AG09309 (cell line): ENCODE measurements at regions not wholly inside any gene's neighbourhood (a gene's known extent, or its start where the extent isn't known, plus 50 kb on each side); places are given as distances from the start of the nearest gene placed in this dataset.

Experiments
- DNase-seq: peaks from one replicate; pipeline ENCODE4 v3.0.0-alpha.2; 2010; ENCODE audit warnings: low read depth
- H3K4me3 ChIP-seq: 2 replicates; pipeline ENCODE4 v1.5.1; 2011; ENCODE audit warnings: mild to moderate bottlenecking, low read depth, low read length, moderate library complexity; ENCODE audit not compliant: control insufficient read depth
- TF ChIP-seq, protein P1 (sequence below): IDR thresholded peaks from 2 replicates; pipeline ENCODE4 v1.5.1; 2011; ENCODE audit warnings: mild to moderate bottlenecking, low read depth, low read length, inconsistent platforms; ENCODE audit not compliant: insufficient read depth, control insufficient read depth; ENCODE audit errors: missing control alignments

DNA sequence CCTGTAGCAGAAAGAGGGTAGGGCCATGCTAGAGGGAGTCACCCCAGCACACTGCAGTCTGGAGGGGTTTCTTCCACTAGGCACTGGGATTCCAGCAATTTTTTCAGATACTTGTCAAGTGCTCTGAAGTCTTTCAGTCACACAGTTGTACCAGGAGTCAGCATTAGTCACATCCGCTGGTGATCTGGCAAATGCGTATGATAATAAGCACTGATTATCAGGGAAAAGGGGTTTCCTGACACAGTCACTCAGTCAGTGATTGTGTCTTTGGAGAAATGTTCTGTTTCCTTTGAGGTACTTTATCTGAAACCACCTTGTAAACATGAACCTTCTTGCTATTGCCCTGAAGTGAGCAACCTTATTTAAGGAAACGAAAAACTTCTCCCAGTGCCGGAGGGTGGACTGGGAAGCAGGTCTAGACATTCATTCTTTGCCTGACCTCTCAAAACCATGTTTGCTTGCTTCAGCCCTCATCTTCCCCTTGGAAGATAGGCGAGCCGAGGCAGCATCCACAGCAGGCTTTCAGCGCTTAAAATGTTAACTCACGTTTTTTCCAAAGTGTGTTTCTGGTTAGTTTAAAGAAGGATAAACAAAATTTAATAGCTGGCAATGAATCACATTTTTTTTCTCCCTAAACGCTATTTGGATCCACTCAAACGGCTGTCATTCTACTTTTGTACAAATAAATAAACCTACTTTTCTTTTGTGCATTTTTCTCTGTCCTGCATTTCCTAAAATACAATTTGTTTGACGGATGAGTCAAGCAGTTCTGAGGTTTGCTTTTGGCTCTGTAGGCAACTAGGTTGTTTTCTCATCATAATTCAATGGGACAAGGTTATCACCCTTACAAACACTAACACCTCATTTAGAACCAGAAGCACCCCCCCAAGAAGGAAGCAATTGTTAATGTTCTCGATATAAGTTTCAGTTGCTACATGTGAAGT lies 77.7 kb downstream of the FOXD1 start:
- DNase-seq = no peak
- TF ChIP-seq, protein P1, sequence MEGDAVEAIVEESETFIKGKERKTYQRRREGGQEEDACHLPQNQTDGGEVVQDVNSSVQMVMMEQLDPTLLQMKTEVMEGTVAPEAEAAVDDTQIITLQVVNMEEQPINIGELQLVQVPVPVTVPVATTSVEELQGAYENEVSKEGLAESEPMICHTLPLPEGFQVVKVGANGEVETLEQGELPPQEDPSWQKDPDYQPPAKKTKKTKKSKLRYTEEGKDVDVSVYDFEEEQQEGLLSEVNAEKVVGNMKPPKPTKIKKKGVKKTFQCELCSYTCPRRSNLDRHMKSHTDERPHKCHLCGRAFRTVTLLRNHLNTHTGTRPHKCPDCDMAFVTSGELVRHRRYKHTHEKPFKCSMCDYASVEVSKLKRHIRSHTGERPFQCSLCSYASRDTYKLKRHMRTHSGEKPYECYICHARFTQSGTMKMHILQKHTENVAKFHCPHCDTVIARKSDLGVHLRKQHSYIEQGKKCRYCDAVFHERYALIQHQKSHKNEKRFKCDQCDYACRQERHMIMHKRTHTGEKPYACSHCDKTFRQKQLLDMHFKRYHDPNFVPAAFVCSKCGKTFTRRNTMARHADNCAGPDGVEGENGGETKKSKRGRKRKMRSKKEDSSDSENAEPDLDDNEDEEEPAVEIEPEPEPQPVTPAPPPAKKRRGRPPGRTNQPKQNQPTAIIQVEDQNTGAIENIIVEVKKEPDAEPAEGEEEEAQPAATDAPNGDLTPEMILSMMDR = no peak
- H3K4me3 ChIP-seq = no peak overlapping the region

- TF ChIP-seq, protein P1 = no peak
- no peak overlapping the region for H3K4me3 ChIP-seq
- DNase-seq = no peak
Observed at GRCh38 chr5:73370095-73370494, 78.5 kb downstream of the FOXD1 start.

GRCh38 chr5:73369278-73369677 lies 79.3 kb downstream of the FOXD1 start:
- no peak for DNase-seq

DNA sequence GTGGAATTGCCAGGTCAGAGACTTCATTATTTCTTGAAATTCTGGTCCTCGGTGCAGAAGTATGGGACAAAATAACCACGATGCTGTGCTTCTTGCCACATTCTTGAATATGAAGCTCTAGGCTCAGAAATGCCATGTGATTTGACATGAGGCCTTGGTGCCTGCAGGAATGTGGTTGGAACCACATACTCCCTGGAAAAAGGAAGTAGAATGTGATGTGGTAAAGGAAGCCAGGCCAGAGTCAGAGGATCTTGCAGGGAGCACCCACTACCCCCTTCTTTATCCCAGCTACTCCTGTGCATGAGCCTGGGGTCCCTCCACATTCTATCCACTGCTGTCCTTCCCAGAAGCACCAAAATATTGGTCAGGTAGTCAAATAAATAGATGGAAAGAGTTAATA lies 80.9 kb downstream of the FOXD1 start:
- TF ChIP-seq, protein P1 = no peak
- H3K4me3 ChIP-seq = no peak overlapping the region
- DNase-seq = no peak

More at GRCh38 chr5:73369278-73369677, 79.3 kb downstream of the FOXD1 start:
- TF ChIP-seq, protein P1 = no peak
- no peak overlapping the region for H3K4me3 ChIP-seq

GRCh38 chr5:73365990-73366667 lies 82.4 kb downstream of the FOXD1 start:
- H3K4me3 ChIP-seq = no peak overlapping the region
- DNase-seq = no peak
- TF ChIP-seq, protein P1 = no peak

DNA sequence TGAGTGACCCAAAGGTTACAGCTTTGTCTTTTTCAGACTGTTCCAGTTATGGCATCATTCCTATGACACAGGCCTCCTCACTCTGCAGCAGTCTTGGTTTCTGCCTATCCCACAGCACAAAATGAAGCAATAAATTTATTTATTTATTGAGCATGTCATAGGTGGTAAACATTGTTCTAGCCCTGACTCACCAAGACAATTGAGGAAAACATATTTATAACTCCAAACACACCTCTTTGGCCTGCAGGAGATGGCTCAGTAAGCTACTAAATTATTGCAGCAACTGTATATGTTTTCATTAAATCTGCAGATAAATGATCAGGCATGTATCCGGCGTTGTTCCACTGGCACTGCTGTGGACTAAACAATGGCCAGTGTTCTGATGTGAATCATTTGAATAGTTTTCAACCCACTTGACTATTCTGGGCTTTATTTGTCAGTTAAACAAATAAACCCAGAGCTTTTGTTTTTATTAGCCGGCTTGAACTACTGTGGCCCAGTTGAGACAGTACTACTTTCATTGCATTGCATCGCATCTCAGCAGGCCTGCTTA lies 83.2 kb downstream of the FOXD1 start:
- peak; percentile 85 for DNase-seq
- no peak overlapping the region for H3K4me3 ChIP-seq
- TF ChIP-seq, protein P1 = no peak
